Astrocyte (in vitro differentiated cells and primary cell): ENCODE measurements at regions not wholly inside any gene's neighbourhood (a gene's known extent, or its start where the extent isn't known, plus 50 kb on each side); places are given as distances from the start of the nearest gene placed in this dataset.

Experiments used
- DNase-seq: peaks from one replicate; pipeline ENCODE4 v3.0.0-alpha.2; 2010; ENCODE audit warnings: low read depth
- FAIRE-seq: peaks from 2 replicates; lab custom pipeline; 2011; peaks lifted over from hg19 to GRCh38; lab: Jason Lieb, UNC
- H2AFZ ChIP-seq: 2 replicates; pipeline ENCODE4 v1.6.0; 2012; ENCODE audit warnings: low read depth, low read length, inconsistent platforms
- H3K27ac ChIP-seq: 2 replicates; pipeline ENCODE4 v1.5.1; 2011; ENCODE audit warnings: low read depth, low read length, inconsistent platforms
- H3K27me3 ChIP-seq: 2 replicates; pipeline ENCODE4 v1.6.0; 2011; ENCODE audit warnings: low read length, inconsistent platforms; ENCODE audit not compliant: insufficient read depth
- H3K36me3 ChIP-seq: 2 replicates; pipeline ENCODE4 v1.5.1; 2011; ENCODE audit warnings: low read length, inconsistent platforms; ENCODE audit not compliant: insufficient read depth
- H3K4me1 ChIP-seq: 2 replicates; pipeline ENCODE4 v1.5.1; 2011; ENCODE audit warnings: low read length, inconsistent platforms; ENCODE audit not compliant: insufficient read depth
- H3K4me2 ChIP-seq: 2 replicates; pipeline ENCODE4 v1.6.0; 2012; ENCODE audit warnings: low read length, inconsistent platforms
- H3K4me3 ChIP-seq: 2 replicates; pipeline ENCODE4 v1.5.1; 2011; ENCODE audit warnings: low read depth, mild to moderate bottlenecking, low read length, inconsistent platforms; ENCODE audit not compliant: insufficient read depth
- H3K79me2 ChIP-seq: 2 replicates; pipeline ENCODE4 v1.6.0; 2012; ENCODE audit warnings: mild to moderate bottlenecking, low read length, inconsistent platforms; ENCODE audit not compliant: insufficient read depth
- H3K9ac ChIP-seq: 2 replicates; pipeline ENCODE4 v1.6.0; 2012; ENCODE audit warnings: mild to moderate bottlenecking, low read length, inconsistent platforms
- H3K9me3 ChIP-seq: 2 replicates; pipeline ENCODE4 v1.5.1; 2012; ENCODE audit warnings: low read depth, mild to moderate bottlenecking, low read length, inconsistent platforms; ENCODE audit not compliant: insufficient read depth
- H4K20me1 ChIP-seq: 2 replicates; pipeline ENCODE4 v1.6.0; 2012; ENCODE audit warnings: low read length, inconsistent platforms; ENCODE audit not compliant: insufficient read depth
- H3K27ac Mint-ChIP-seq: one replicate; pipeline ENCODE4 v1.8.0; 2021; ENCODE audit warnings: mild to moderate bottlenecking, mixed read lengths; ENCODE audit not compliant: unreplicated experiment
- H3K27me3 Mint-ChIP-seq: one replicate; pipeline ENCODE4 v1.8.0; 2021; ENCODE audit warnings: low read depth, mixed read lengths; ENCODE audit not compliant: unreplicated experiment
- H3K36me3 Mint-ChIP-seq: one replicate; pipeline ENCODE4 v1.8.0; 2021; ENCODE audit warnings: low read depth, mixed read lengths; ENCODE audit not compliant: unreplicated experiment
- H3K4me1 Mint-ChIP-seq: one replicate; pipeline ENCODE4 v1.8.0; 2021; ENCODE audit warnings: low read depth, mixed read lengths; ENCODE audit not compliant: unreplicated experiment
- H3K4me3 Mint-ChIP-seq: one replicate; pipeline ENCODE4 v1.8.0; 2021; ENCODE audit warnings: mild to moderate bottlenecking, moderate library complexity, mixed read lengths; ENCODE audit not compliant: unreplicated experiment
- H3K9me3 Mint-ChIP-seq: one replicate; pipeline ENCODE4 v1.8.0; 2021; ENCODE audit warnings: mild to moderate bottlenecking, mixed read lengths; ENCODE audit not compliant: unreplicated experiment
- EZH2 ChIP-seq: IDR thresholded peaks from 2 replicates; pipeline ENCODE4 v1.6.1; 2012; ENCODE audit warnings: mild to moderate bottlenecking, low read length, inconsistent platforms; ENCODE audit not compliant: insufficient read depth
- TF ChIP-seq, protein P1 (sequence below): IDR thresholded peaks from 2 replicates; pipeline ENCODE4 v1.5.1; 2011; ENCODE audit warnings: low read depth, mild to moderate bottlenecking, inconsistent platforms, low read length, moderate library complexity; ENCODE audit not compliant: insufficient read depth

DNA sequence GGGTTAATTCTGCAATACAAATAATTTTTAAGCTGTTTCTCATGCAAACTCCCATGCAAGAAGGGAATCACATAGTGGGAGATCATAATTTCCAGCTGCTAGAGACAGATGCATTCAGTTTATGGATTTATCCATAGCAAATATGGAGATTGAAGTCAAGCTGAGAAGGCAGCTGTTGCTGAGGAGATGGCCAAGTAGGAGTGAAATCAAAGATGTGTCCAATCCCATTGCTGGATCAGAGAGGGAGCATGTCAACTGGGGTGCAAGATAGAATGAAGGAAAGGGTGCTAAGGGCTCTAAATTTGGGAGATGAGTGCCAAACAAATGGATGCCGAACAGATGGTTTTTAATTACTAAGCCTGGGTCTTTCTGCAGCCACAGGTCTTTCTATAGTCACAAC is 504.5 kb downstream of the NFIB start:
- no peak overlapping the region for H3K27ac ChIP-seq
- H3K9me3 ChIP-seq, result no peaks in the 10 kb centered on the region
- H3K36me3 Mint-ChIP-seq, result no peaks in the 10 kb centered on the region
- no peak overlapping the region for H3K4me2 ChIP-seq
- H3K4me3 Mint-ChIP-seq, result no peak overlapping the region
- no peak overlapping the region for H3K4me3 ChIP-seq
- peaks cover 4% of the 10 kb centered on the region for H3K27me3 Mint-ChIP-seq
- DNase-seq (no peak), FAIRE-seq (no peak)
- H3K4me1 Mint-ChIP-seq, result peaks cover 7% of the 10 kb centered on the region
- H3K79me2 ChIP-seq, result no peaks in the 10 kb centered on the region
- H3K27ac Mint-ChIP-seq, result no peak overlapping the region
- no peaks in the 10 kb centered on the region for H4K20me1 ChIP-seq
- no peak overlapping the region for H3K9ac ChIP-seq
- no peak overlapping the region for H2AFZ ChIP-seq
- H3K4me1 ChIP-seq, result peaks cover 6% of the 10 kb centered on the region
- no peaks in the 10 kb centered on the region for H3K9me3 Mint-ChIP-seq
- H3K36me3 ChIP-seq, result no peaks in the 10 kb centered on the region
- TF ChIP-seq, protein P1, sequence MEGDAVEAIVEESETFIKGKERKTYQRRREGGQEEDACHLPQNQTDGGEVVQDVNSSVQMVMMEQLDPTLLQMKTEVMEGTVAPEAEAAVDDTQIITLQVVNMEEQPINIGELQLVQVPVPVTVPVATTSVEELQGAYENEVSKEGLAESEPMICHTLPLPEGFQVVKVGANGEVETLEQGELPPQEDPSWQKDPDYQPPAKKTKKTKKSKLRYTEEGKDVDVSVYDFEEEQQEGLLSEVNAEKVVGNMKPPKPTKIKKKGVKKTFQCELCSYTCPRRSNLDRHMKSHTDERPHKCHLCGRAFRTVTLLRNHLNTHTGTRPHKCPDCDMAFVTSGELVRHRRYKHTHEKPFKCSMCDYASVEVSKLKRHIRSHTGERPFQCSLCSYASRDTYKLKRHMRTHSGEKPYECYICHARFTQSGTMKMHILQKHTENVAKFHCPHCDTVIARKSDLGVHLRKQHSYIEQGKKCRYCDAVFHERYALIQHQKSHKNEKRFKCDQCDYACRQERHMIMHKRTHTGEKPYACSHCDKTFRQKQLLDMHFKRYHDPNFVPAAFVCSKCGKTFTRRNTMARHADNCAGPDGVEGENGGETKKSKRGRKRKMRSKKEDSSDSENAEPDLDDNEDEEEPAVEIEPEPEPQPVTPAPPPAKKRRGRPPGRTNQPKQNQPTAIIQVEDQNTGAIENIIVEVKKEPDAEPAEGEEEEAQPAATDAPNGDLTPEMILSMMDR, result no peak
- TF ChIP-seq EZH2, result no peak
- no peaks in the 10 kb centered on the region for H3K27me3 ChIP-seq

DNA sequence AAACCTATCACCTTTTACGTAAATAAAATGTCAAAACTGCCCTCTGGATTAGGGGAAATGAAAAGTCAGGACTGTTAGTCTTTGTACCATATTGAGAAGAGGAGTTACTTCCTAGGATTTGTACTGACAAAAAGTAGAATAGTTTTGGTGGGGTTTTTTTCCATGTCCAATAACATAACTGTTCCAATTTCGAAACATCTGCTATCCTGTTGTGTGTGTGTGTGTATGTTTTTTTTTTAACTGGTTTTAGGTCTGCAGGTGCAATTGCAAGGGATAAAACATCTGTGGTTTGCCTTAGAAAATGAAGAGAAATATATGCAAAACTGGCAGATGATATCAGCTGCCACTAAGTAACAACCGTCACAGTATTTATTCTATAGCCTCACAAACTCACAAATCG is 506.8 kb downstream of the NFIB start:
- Histone ChIP-seq H2AFZ (no peak overlapping the region), H3K9ac (no peak overlapping the region), H4K20me1 (no peaks in the 10 kb centered on the region), H3K36me3 (no peaks in the 10 kb centered on the region), H3K79me2 (no peaks in the 10 kb centered on the region), H3K4me3 (no peak overlapping the region), H3K4me2 (no peak overlapping the region), H3K27ac (no peak overlapping the region), H3K9me3 (no peaks in the 10 kb centered on the region), H3K4me1 (peaks cover 6% of the 10 kb centered on the region), H3K27me3 (no peaks in the 10 kb centered on the region)
- FAIRE-seq (no peak), DNase-seq (no peak)
- Mint-ChIP-seq H3K27ac (no peak overlapping the region), H3K4me3 (no peak overlapping the region), H3K27me3 (no peaks in the 10 kb centered on the region), H3K9me3 (no peaks in the 10 kb centered on the region), H3K4me1 (peaks cover 9% of the 10 kb centered on the region), H3K36me3 (no peaks in the 10 kb centered on the region)
- TF ChIP-seq, protein P1, result no peak
- no peak for TF ChIP-seq EZH2

DNA sequence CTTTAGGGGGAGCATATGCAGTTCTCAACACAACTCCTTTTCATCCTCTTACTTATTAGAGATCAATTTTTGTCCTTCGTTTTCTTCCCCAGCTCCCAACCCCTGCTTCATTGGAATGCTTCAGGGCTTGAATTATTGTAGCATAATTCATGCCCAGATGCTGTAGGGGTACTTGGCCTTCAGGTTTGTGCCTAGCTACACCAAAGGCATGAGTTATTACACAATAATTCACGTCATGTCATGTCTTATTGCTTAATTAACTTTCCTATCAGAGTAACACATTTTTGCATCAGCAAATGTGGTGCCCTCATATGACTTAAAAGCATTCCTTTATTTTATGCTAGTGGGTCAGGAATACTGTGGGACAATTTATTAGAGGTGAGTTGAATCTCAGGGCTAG is 507.2 kb downstream of the NFIB start:
- Histone ChIP-seq H2AFZ (no peak overlapping the region), H3K4me3 (no peak overlapping the region), H3K36me3 (no peaks in the 10 kb centered on the region), H4K20me1 (no peaks in the 10 kb centered on the region), H3K9ac (no peak overlapping the region), H3K27ac (no peak overlapping the region), H3K9me3 (no peaks in the 10 kb centered on the region), H3K4me1 (peaks cover 6% of the 10 kb centered on the region), H3K27me3 (no peaks in the 10 kb centered on the region), H3K4me2 (no peak overlapping the region), H3K79me2 (no peaks in the 10 kb centered on the region)
- DNase-seq (no peak), FAIRE-seq (no peak)
- TF ChIP-seq EZH2, result no peak
- TF ChIP-seq, protein P1, result no peak
- H3K4me1 Mint-ChIP-seq, result peaks cover 9% of the 10 kb centered on the region
- no peak overlapping the region for H3K27ac Mint-ChIP-seq
- no peaks in the 10 kb centered on the region for H3K27me3 Mint-ChIP-seq
- no peak overlapping the region for H3K4me3 Mint-ChIP-seq
- H3K36me3 Mint-ChIP-seq, result no peaks in the 10 kb centered on the region
- no peaks in the 10 kb centered on the region for H3K9me3 Mint-ChIP-seq
